GM19025 (cell line): ENCODE measurements at regions not wholly inside any gene's neighbourhood (a gene's known extent, or its start where the extent isn't known, plus 50 kb on each side); places are given as distances from the start of the nearest gene placed in this dataset.

Experiments used
- ATAC-seq: cut with Tn5 transposase; IDR thresholded peaks from one replicate; pipeline ENCODE4 v1.9.1; 2021; ENCODE audit warnings: mild to moderate bottlenecking, low read depth, moderate library complexity; ENCODE audit not compliant: unreplicated experiment

- no peak for ATAC-seq
Measured at GRCh38 chr20:52867305-52867704, 104.9 kb upstream of the TSHZ2 start.

- ATAC-seq, result no peak
Measured at GRCh38 chr20:52864916-52865605, 107.1 kb upstream of the TSHZ2 start.

GRCh38 chr20:52859156-52859876, 112.8 kb upstream of the TSHZ2 start:
- ATAC-seq, result no peak

- no peak for ATAC-seq
Measured at GRCh38 chr20:52852714-52853113, 119.4 kb upstream of the TSHZ2 start.

- no peak for ATAC-seq
Measured at GRCh38 chr20:52847731-52848359, 124.3 kb upstream of the TSHZ2 start.

GRCh38 chr20:52847029-52847660, 125.0 kb upstream of the TSHZ2 start:
- no peak for ATAC-seq

- ATAC-seq, result no peak
Measured at GRCh38 chr20:52845044-52845443, 127.1 kb upstream of the TSHZ2 start.

GRCh38 chr20:52843425-52843824, 128.7 kb upstream of the TSHZ2 start:
- no peak for ATAC-seq

- ATAC-seq, result no peak
Measured at GRCh38 chr20:52841003-52841402, 131.2 kb upstream of the TSHZ2 start.

- no peak for ATAC-seq
Measured at GRCh38 chr20:52840041-52840440, 132.1 kb upstream of the TSHZ2 start.

- ATAC-seq, result no peak
Measured at GRCh38 chr20:52838510-52839241, 133.5 kb upstream of the TSHZ2 start.

- ATAC-seq, result no peak
Measured at GRCh38 chr20:52837378-52837777, 134.8 kb upstream of the TSHZ2 start.

GRCh38 chr20:52833901-52834300, 138.3 kb upstream of the TSHZ2 start:
- no peak for ATAC-seq

GRCh38 chr20:52832151-52832774, 139.9 kb upstream of the TSHZ2 start:
- ATAC-seq, result no peak

GRCh38 chr20:52830598-52830997, 141.6 kb upstream of the TSHZ2 start:
- no peak for ATAC-seq

GRCh38 chr20:52829111-52829510, 143.0 kb upstream of the TSHZ2 start:
- ATAC-seq, result no peak

- no peak for ATAC-seq
Measured at GRCh38 chr20:52828199-52828598, 144.0 kb upstream of the TSHZ2 start.

- no peak for ATAC-seq
Measured at GRCh38 chr20:52826722-52827121, 145.4 kb upstream of the TSHZ2 start.

GRCh38 chr20:52826321-52826720, 145.8 kb upstream of the TSHZ2 start:
- no peak for ATAC-seq
